ACC112 (cell line): ENCODE measurements at regions not wholly inside any gene's neighbourhood (a gene's known extent, or its start where the extent isn't known, plus 50 kb on each side); places are given as distances from the start of the nearest gene placed in this dataset.
"Not testable (repeated sequence)": the region's sequence is repeated elsewhere in the genome, so short reads cannot be mapped to it uniquely, and the experiment has no call there.

Source experiments
- H2AFZ ChIP-seq: fragments of 200-600 bp; sonication (generic); one replicate; pipeline ENCODE4 v1.6.0; 2017; ENCODE audit warnings: antibody characterized with exemption, low read length; ENCODE audit not compliant: unreplicated experiment
- H3K27ac ChIP-seq: fragments of 200-600 bp; sonication (generic); 2 replicates; pipeline ENCODE4 v1.5.1; 2014; ENCODE audit warnings: low read depth, mild to moderate bottlenecking, antibody characterized with exemption, low read length, moderate library complexity
- H3K27me3 ChIP-seq: fragments of 200-600 bp; sonication (generic); 2 replicates; pipeline ENCODE4 v1.6.1; 2014; ENCODE audit warnings: mild to moderate bottlenecking, antibody characterized with exemption, low read length, moderate library complexity, mixed read lengths; ENCODE audit not compliant: insufficient read depth
- H3K36me3 ChIP-seq: fragments of 200-600 bp; sonication (generic); 2 replicates; pipeline ENCODE4 v1.6.1; 2016; ENCODE audit warnings: mild to moderate bottlenecking, antibody characterized with exemption, low read length, moderate library complexity, mixed read lengths; ENCODE audit not compliant: insufficient read depth
- H3K4me1 ChIP-seq: fragments of 200-600 bp; sonication (generic); one replicate; pipeline ENCODE4 v1.6.1; 2016; ENCODE audit warnings: low read length, mixed read lengths; ENCODE audit not compliant: insufficient read depth, unreplicated experiment, control insufficient read depth
- H3K4me3 ChIP-seq: fragments of 200-600 bp; sonication (generic); 2 replicates; pipeline ENCODE4 v1.5.1; 2014; ENCODE audit warnings: mild to moderate bottlenecking, low read depth, low read length
- H3K79me2 ChIP-seq: fragments of 200-600 bp; sonication (generic); one replicate; pipeline ENCODE4 v1.6.0; 2016; ENCODE audit warnings: low read length; ENCODE audit not compliant: control insufficient read depth, unreplicated experiment, insufficient read depth

GRCh38 chr2:95707161-95707560 is 115.4 kb downstream of the TRIM43 start:
- H3K4me3 ChIP-seq, H3K27ac ChIP-seq, H3K36me3 ChIP-seq, H3K4me1 ChIP-seq, H2AFZ ChIP-seq, H3K79me2 ChIP-seq: not testable (repeated sequence)
- H3K27me3 ChIP-seq = peaks cover 33% of the 10 kb centered on the region

- no peak overlapping the region for H3K4me3 ChIP-seq
- no peaks in the 10 kb centered on the region for H3K4me1 ChIP-seq
- no peak overlapping the region for H3K27ac ChIP-seq
- no peaks in the 10 kb centered on the region for H3K36me3 ChIP-seq
- H2AFZ ChIP-seq = no peak overlapping the region
- no peaks in the 10 kb centered on the region for H3K79me2 ChIP-seq
- peaks cover 40% of the 10 kb centered on the region for H3K27me3 ChIP-seq
Measured at GRCh38 chr2:95707837-95708236, 116.0 kb downstream of the TRIM43 start.

DNA sequence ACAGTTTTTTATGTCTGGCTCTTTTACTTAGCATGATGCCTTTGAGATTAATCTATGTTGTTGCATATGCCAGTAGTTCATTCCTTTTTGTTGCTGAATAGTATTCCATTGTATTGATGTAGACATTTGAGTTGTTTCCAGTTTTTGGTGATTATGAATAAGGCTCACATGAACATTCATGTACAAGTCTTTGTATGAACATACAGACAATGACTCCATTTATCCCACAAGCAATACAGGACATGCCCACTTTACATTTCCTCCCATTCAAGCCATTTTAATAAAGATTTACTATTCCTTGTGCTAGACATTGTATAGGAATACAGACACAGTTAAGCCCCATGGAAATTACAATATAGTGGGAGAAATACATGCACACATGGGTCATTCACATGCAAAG is 118.0 kb downstream of the TRIM43 start:
- H3K79me2 ChIP-seq = no peaks in the 10 kb centered on the region
- H3K4me3 ChIP-seq = no peak overlapping the region
- no peak overlapping the region for H3K27ac ChIP-seq
- H3K36me3 ChIP-seq = no peaks in the 10 kb centered on the region
- no peaks in the 10 kb centered on the region for H3K4me1 ChIP-seq
- peaks cover 39% of the 10 kb centered on the region for H3K27me3 ChIP-seq
- H2AFZ ChIP-seq = no peak overlapping the region

- H3K4me3 ChIP-seq, H3K79me2 ChIP-seq, H3K36me3 ChIP-seq, H3K4me1 ChIP-seq, H3K27ac ChIP-seq, H2AFZ ChIP-seq: not testable (repeated sequence)
- peaks cover 29% of the 10 kb centered on the region for H3K27me3 ChIP-seq
Measured at GRCh38 chr2:95713470-95714177, 121.8 kb downstream of the TRIM43 start.

- not testable (repeated sequence) for H3K4me3 ChIP-seq, H2AFZ ChIP-seq, H3K36me3 ChIP-seq, H3K4me1 ChIP-seq, H3K79me2 ChIP-seq, H3K27ac ChIP-seq
- H3K27me3 ChIP-seq = peaks cover 29% of the 10 kb centered on the region
Measured at GRCh38 chr2:95714398-95714797, 122.6 kb downstream of the TRIM43 start.

DNA sequence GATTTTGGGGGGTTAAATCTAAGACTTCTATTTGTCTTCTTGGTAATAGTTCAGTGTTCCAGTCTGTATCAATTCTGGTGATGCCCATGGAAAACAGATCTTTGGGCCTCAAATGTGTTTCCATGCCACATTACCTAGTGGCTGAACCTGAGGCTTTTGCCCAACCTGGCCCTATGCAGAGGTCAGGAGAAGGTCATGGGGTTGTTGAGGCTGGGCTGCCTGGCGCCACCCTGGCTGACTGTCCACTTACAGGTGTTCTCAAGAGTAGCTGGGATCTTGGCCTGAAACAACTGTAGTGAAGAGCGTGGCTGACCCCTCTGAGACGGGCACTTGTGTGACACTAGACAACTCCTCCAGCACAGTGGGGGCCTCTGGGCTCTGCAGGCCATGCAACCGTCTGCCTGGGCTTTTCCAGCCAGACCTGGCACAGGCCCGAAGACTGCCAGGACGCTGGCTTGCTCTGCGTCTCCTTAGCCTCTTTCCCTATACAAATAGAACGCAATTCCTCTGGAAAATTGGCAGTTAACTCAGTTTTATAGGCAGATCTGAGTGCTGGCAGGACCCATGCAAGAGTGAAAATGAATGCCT is 127.8 kb downstream of the TRIM43 start:
- Histone ChIP-seq H3K27me3 (no peaks in the 10 kb centered on the region), H3K27ac (no peak overlapping the region), H3K4me1 (no peaks in the 10 kb centered on the region), H3K36me3 (no peaks in the 10 kb centered on the region), H3K4me3 (no peak overlapping the region), H2AFZ (no peak overlapping the region), H3K79me2 (no peaks in the 10 kb centered on the region)

GRCh38 chr2:95721726-95722125 is 129.9 kb downstream of the TRIM43 start:
- H3K27me3 ChIP-seq = no peaks in the 10 kb centered on the region
- H3K4me1 ChIP-seq = no peaks in the 10 kb centered on the region
- no peak overlapping the region for H3K4me3 ChIP-seq

GRCh38 chr2:95722131-95722697 is 130.4 kb downstream of the TRIM43 start:
- no peak overlapping the region for H3K4me3 ChIP-seq
- no peaks in the 10 kb centered on the region for H3K27me3 ChIP-seq
- H3K27ac ChIP-seq = no peak overlapping the region
- H2AFZ ChIP-seq = no peak overlapping the region
- no peaks in the 10 kb centered on the region for H3K36me3 ChIP-seq
- H3K79me2 ChIP-seq = no peaks in the 10 kb centered on the region
- no peaks in the 10 kb centered on the region for H3K4me1 ChIP-seq

More at GRCh38 chr2:95721726-95722125, 129.9 kb downstream of the TRIM43 start:
- no peaks in the 10 kb centered on the region for H3K36me3 ChIP-seq
- no peaks in the 10 kb centered on the region for H3K79me2 ChIP-seq
- no peak overlapping the region for H3K27ac ChIP-seq
- no peak overlapping the region for H2AFZ ChIP-seq

- H3K4me1 ChIP-seq, H3K36me3 ChIP-seq, H2AFZ ChIP-seq, H3K4me3 ChIP-seq, H3K27ac ChIP-seq, H3K27me3 ChIP-seq, H3K79me2 ChIP-seq: not testable (repeated sequence)
Measured at GRCh38 chr2:95723627-95724210, 131.9 kb downstream of the TRIM43 start.

GRCh38 chr2:95725191-95725590 is 133.4 kb downstream of the TRIM43 start:
- not testable (repeated sequence) for H3K79me2 ChIP-seq, H3K36me3 ChIP-seq

GRCh38 chr2:95725677-95726076 is 133.9 kb downstream of the TRIM43 start:
- not testable (repeated sequence) for H3K4me1 ChIP-seq, H2AFZ ChIP-seq, H3K36me3 ChIP-seq, H3K4me3 ChIP-seq, H3K79me2 ChIP-seq, H3K27ac ChIP-seq, H3K27me3 ChIP-seq

More at GRCh38 chr2:95725191-95725590, 133.4 kb downstream of the TRIM43 start:
- not testable (repeated sequence) for H3K4me1 ChIP-seq, H3K4me3 ChIP-seq, H3K27ac ChIP-seq, H2AFZ ChIP-seq, H3K27me3 ChIP-seq
